Stomach (tissue), 8 donors: ENCODE measurements at regions not wholly inside any gene's neighbourhood (a gene's known extent, or its start where the extent isn't known, plus 50 kb on each side); places are given as distances from the start of the nearest gene placed in this dataset.

Experiments used
- DNase-seq, 2 donors: peaks; one replicate each; pipeline versions ENCODE4 v3.0.0 to v3.0.0-alpha.2; 2013 to 2019
- H3K27ac ChIP-seq, 5 donors: fragments of 200-600 bp in 4 of 5; sonication (generic) in 4 of 5; one replicate each; pipeline ENCODE4 v1.5.1; 2013 to 2019; ENCODE audit warnings: mild to moderate bottlenecking in 1 of 5, moderate library complexity in 1 of 5
- H3K27me3 ChIP-seq, 3 donors: fragments of 200-600 bp; sonication (generic); one replicate each; pipeline ENCODE4 v1.5.1; 2017 to 2019; ENCODE audit warnings: mixed run types in 1 of 3
- H3K36me3 ChIP-seq, 4 donors: fragments of 200-600 bp; sonication (generic); 1 replicate in 3 of 4; 2 replicates in 1 of 4; pipeline ENCODE4 v1.5.1; 2016 to 2019
- H3K4me1 ChIP-seq, 4 donors: fragments of 200-600 bp; sonication (generic); one replicate each; pipeline ENCODE4 v1.5.1; 2016 to 2019
- H3K4me3 ChIP-seq, 4 donors: fragments of 200-600 bp; sonication (generic) in 3 of 4; one replicate each; pipeline ENCODE4 v1.5.1; 2016 to 2019; ENCODE audit warnings: mild to moderate bottlenecking in 1 of 4
- H3K9me3 ChIP-seq, 4 donors: fragments of 200-600 bp; sonication (generic); one replicate each; pipeline ENCODE4 v1.5.1; 2016 to 2019
- EP300 ChIP-seq: sonication (generic); formaldehyde crosslinking; IDR thresholded peaks from one replicate; pipeline ENCODE4 v1.6.1; 2017; ENCODE audit warnings: antibody characterized with exemption
- POLR2A ChIP-seq, 4 donors: fragments of 450-650 bp; IDR thresholded peaks; one replicate each; pipeline ENCODE4 v1.6.1; 2016; ENCODE audit warnings: antibody characterized with exemption in 4 of 4, control low read depth in 2 of 4, mild to moderate bottlenecking in 1 of 4, moderate library complexity in 1 of 4
- POLR2AphosphoS5 ChIP-seq, 3 donors: sonication (generic); formaldehyde crosslinking; IDR thresholded peaks; one replicate each; pipeline ENCODE4 v1.6.1; 2016; ENCODE audit warnings: antibody characterized with exemption in 3 of 3
- WGBS, 5 donors: extraction: QIAGEN DNeasy Blood & Tissue Kit in 3 of 5; methylation state at CpG; one replicate each; pipeline versions ENCODE4 v1.1.5 to v1.1.7; 2013 to 2018; 5-methylcytosine and 5-hydroxymethylcytosine counted together
- intact Hi-C: fragments of 100-400 bp; cut with DNase I; formaldehyde crosslinking; loops from one replicate; pipeline ENCODE4 v1.15.1; 2023; ENCODE audit warnings: low total_unique reads
- TF ChIP-seq, protein P1 (sequence below), 7 experiments: fragments of 450-650 bp in 4 of 7; fragments of 200-600 bp in 3 of 7; sonication (generic) in 3 of 7; IDR thresholded peaks; one replicate each; pipeline ENCODE4 v1.5.1; 2016 to 2019; ENCODE audit warnings: antibody characterized with exemption in 7 of 7, control low read depth in 2 of 7, mild to moderate bottlenecking in 1 of 7
- donor health status: healthy with polysubstance abuse.
- donor health status: Bipolar disorder and iron deficiency.
- donor health status: healthy.

GRCh38 chr2:200090683-200091082 is 135.3 kb downstream of the MAIP1 start:
- 92 to 95% (median 94%) methylated on average over 6 of the region's 6 CpGs for WGBS, 5 donors
- Histone ChIP-seq H3K9me3 (no peaks in the 10 kb centered on the region), H3K36me3 (no peaks in the 10 kb centered on the region), H3K4me3 (no peak overlapping the region), H3K27me3 (peaks cover 0 to 3% (median 0%) of the 10 kb centered on the region in 3 donors), H3K4me1 (peaks cover 0 to 4% (median 0%) of the 10 kb centered on the region in 4 donors), H3K27ac (no peak overlapping the region)
- no peak for DNase-seq
- no peak for TF ChIP-seq EP300
- intact Hi-C loops, result no loop called here

- no peak for DNase-seq
- peaks cover 0 to 3% (median 0%) of the 10 kb centered on the region in 3 donors for H3K27me3 ChIP-seq
These were observed 135.7 kb downstream of the MAIP1 start for GRCh38 chr2:200091126-200091525.

GRCh38 chr2:200092235-200092634 is 136.9 kb downstream of the MAIP1 start:
- Histone ChIP-seq H3K36me3 (no peaks in the 10 kb centered on the region), H3K4me3 (no peak overlapping the region), H3K9me3 (no peaks in the 10 kb centered on the region), H3K27ac (no peak overlapping the region), H3K27me3 (peaks cover 0 to 3% (median 0%) of the 10 kb centered on the region in 3 donors), H3K4me1 (peaks cover 0 to 4% (median 0%) of the 10 kb centered on the region in 4 donors)
- intact Hi-C loops, result no loop called here
- no peak for DNase-seq
- WGBS, 5 donors, result 28 to 53% (median 44%) methylated on average over 2 of the region's 2 CpGs
- TF ChIP-seq, protein P1, sequence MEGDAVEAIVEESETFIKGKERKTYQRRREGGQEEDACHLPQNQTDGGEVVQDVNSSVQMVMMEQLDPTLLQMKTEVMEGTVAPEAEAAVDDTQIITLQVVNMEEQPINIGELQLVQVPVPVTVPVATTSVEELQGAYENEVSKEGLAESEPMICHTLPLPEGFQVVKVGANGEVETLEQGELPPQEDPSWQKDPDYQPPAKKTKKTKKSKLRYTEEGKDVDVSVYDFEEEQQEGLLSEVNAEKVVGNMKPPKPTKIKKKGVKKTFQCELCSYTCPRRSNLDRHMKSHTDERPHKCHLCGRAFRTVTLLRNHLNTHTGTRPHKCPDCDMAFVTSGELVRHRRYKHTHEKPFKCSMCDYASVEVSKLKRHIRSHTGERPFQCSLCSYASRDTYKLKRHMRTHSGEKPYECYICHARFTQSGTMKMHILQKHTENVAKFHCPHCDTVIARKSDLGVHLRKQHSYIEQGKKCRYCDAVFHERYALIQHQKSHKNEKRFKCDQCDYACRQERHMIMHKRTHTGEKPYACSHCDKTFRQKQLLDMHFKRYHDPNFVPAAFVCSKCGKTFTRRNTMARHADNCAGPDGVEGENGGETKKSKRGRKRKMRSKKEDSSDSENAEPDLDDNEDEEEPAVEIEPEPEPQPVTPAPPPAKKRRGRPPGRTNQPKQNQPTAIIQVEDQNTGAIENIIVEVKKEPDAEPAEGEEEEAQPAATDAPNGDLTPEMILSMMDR (IDR thresholded peaks at IDR 0.05), result no peak
- TF ChIP-seq POLR2A (IDR thresholded peaks at IDR 0.05), result no peak
- no peak for TF ChIP-seq EP300
- TF ChIP-seq POLR2AphosphoS5 (IDR thresholded peaks at IDR 0.05), result no peak

More at GRCh38 chr2:200091126-200091525, 135.7 kb downstream of the MAIP1 start:
- no peaks in the 10 kb centered on the region for H3K9me3 ChIP-seq
- peaks cover 0 to 4% (median 0%) of the 10 kb centered on the region in 4 donors for H3K4me1 ChIP-seq
- WGBS, 5 donors, result 80 to 87% (median 81%) methylated on average over 2 of the region's 2 CpGs
- H3K27ac ChIP-seq, result no peak overlapping the region
- TF ChIP-seq EP300 (no peak), POLR2A (IDR thresholded peaks at IDR 0.05) (no peak), POLR2AphosphoS5 (IDR thresholded peaks at IDR 0.05) (no peak)
- TF ChIP-seq, protein P1 (IDR thresholded peaks at IDR 0.05), result no peak
- intact Hi-C loops, result no loop called here
- H3K36me3 ChIP-seq, result no peaks in the 10 kb centered on the region
- H3K4me3 ChIP-seq, result no peak overlapping the region

- Histone ChIP-seq H3K9me3 (no peaks in the 10 kb centered on the region), H3K27ac (no peak overlapping the region), H3K36me3 (no peaks in the 10 kb centered on the region), H3K4me3 (no peak overlapping the region), H3K4me1 (peaks cover 0 to 4% (median 0%) of the 10 kb centered on the region in 4 donors), H3K27me3 (no peaks in the 10 kb centered on the region)
- 85 to 94% (median 89%) methylated on average over 3 of the region's 3 CpGs for WGBS, 5 donors
- DNase-seq, result no peak
- TF ChIP-seq EP300 (no peak), POLR2AphosphoS5 (IDR thresholded peaks at IDR 0.05) (no peak), POLR2A (IDR thresholded peaks at IDR 0.05) (no peak)
- TF ChIP-seq, protein P1 (IDR thresholded peaks at IDR 0.05), result no peak
- intact Hi-C loops, result no loop called here
These were observed 140.1 kb downstream of the MAIP1 start for GRCh38 chr2:200095436-200095835.

GRCh38 chr2:200099256-200099655 is 143.9 kb downstream of the MAIP1 start:
- Histone ChIP-seq H3K4me3 (no peak overlapping the region), H3K4me1 (peaks cover 0 to 6% (median 2%) of the 10 kb centered on the region in 4 donors), H3K27me3 (no peaks in the 10 kb centered on the region), H3K27ac (no peak overlapping the region), H3K9me3 (no peaks in the 10 kb centered on the region), H3K36me3 (no peaks in the 10 kb centered on the region)
- WGBS, 5 donors, result 79 to 97% (median 88%) methylated on average over 1 of the region's 1 CpG
- intact Hi-C loops, result no loop called here
- DNase-seq, result no peak
- TF ChIP-seq POLR2AphosphoS5 (IDR thresholded peaks at IDR 0.05) (no peak), EP300 (no peak), POLR2A (IDR thresholded peaks at IDR 0.05) (no peak)
- TF ChIP-seq, protein P1 (IDR thresholded peaks at IDR 0.05), result no peak
